ENCODE measurements at regions not wholly inside any gene's neighbourhood (a gene's known extent, or its start where the extent isn't known, plus 50 kb on each side); places are given as distances from the start of the nearest gene placed in this dataset.

DNA sequence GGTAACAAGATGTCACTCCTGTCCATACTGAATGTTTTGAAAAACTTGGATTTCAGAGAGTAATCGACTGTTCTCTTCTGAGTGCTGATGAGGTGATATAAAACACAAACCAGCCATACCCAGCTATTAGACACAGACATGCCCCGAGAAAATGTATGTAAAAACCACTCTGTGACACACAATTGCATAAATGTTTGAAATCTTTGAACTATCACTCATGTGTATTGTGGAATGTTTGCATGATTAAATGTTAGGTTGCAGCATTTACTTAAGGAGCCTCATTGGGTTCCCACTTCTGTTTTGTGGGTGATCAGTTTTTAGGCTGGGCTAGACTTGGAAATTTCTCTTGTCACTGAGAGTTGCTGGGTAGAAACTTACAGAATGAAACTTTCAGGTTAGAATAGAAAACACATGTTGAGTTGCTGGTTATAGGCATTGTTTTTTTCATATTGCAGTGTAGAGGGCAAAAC, 270.4 kb upstream of the B3GALT2 start:
- DNase-seq (ENCODE audit: low read depth) = peak; percentile 46
- H3K4me3 ChIP-seq (ENCODE audit: low read depth, low read length) = no peak overlapping the region
- H3K36me3 ChIP-seq (ENCODE audit: control insufficient read depth, insufficient read depth, low read length) = no peaks in the 10 kb centered on the region
- H3K27me3 ChIP-seq (ENCODE audit: control insufficient read depth, insufficient read depth, low read length) = no peaks in the 10 kb centered on the region
- no peak for TF ChIP-seq CTCF (IDR thresholded peaks at IDR 0.05; ENCODE audit: insufficient read depth, low read length, severe bottlenecking)
- FAIRE-seq = no peak

GRCh38 chr1:193451606-193452005, 265.2 kb upstream of the B3GALT2 start:
- Histone ChIP-seq H3K27me3 (ENCODE audit: control insufficient read depth, insufficient read depth, low read length) (no peaks in the 10 kb centered on the region), H3K36me3 (ENCODE audit: control insufficient read depth, insufficient read depth, low read length) (no peaks in the 10 kb centered on the region), H3K4me3 (ENCODE audit: low read depth, low read length) (no peak overlapping the region)
- TF ChIP-seq CTCF (IDR thresholded peaks at IDR 0.05; ENCODE audit: insufficient read depth, low read length, severe bottlenecking) = no peak
- FAIRE-seq (no peak), DNase-seq (ENCODE audit: low read depth) (no peak)

DNA sequence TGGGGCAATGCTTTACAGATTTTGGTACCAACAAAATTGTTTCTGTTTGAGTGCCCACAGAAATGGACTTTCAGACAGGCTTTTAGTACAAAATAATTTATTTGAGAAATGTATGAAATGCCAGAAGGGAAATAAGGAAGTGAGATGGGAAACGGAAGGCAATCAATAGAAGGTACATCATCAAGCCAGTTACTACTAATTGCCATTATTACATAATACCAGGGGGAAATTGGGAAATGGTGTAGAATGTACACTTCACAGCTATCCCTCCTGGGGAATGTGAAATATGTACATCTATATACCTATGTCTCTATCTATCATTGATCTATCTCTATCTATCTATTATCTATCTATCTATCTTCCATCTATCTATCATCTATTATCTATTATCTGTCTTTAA, 264.6 kb upstream of the B3GALT2 start:
- TF ChIP-seq CTCF (IDR thresholded peaks at IDR 0.05; ENCODE audit: insufficient read depth, low read length, severe bottlenecking) = no peak
- DNase-seq (ENCODE audit: low read depth) (no peak), FAIRE-seq (no peak)
- Histone ChIP-seq H3K36me3 (ENCODE audit: control insufficient read depth, insufficient read depth, low read length) (no peaks in the 10 kb centered on the region), H3K27me3 (ENCODE audit: control insufficient read depth, insufficient read depth, low read length) (no peaks in the 10 kb centered on the region), H3K4me3 (ENCODE audit: low read depth, low read length) (no peak overlapping the region)

DNA sequence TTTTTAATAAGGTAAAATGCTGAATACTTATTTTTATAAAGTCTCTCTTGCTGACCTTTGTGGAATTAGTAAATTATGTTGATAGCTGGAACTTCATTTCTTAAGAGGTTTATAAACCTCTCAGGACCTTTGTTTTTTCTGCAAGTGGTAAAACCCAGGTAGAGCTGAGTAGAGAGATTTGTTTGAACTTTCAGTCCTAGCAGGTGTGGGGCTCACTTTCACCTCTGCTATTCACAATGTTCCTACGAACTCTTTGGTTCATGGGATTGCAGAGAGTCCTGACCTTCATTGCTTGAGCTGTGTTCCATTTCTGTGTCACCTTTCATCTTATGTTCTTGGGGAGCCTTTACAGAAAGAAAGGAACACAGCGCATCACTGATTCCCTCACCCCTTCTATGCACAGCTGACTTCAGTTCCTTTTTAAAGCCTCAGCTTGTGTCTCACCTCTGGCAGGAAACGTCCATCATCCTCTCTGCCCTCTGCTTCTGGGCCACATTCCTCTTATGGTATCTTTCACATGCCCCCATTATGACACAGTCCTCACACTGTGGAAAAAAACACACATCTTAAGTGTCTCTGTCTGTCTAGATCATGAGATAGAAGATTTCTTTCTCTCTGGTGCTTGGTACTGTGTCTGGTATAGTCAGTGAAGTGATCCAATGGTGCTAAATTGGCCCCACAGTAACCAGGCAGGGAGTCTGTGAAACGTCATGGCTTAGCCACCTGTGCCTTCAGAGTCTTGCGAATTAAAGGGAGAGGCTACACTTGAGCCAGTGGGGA, 262.5 kb upstream of the B3GALT2 start:
- Histone ChIP-seq H3K36me3 (ENCODE audit: control insufficient read depth, insufficient read depth, low read length) (no peaks in the 10 kb centered on the region), H3K27me3 (ENCODE audit: control insufficient read depth, insufficient read depth, low read length) (no peaks in the 10 kb centered on the region), H3K4me3 (ENCODE audit: low read depth, low read length) (no peak overlapping the region)
- no peak for TF ChIP-seq CTCF (IDR thresholded peaks at IDR 0.05; ENCODE audit: insufficient read depth, low read length, severe bottlenecking)
- FAIRE-seq = no peak
- no peak for DNase-seq (ENCODE audit: low read depth)

GRCh38 chr1:193443886-193444285, 257.5 kb upstream of the B3GALT2 start:
- H3K27me3 ChIP-seq (ENCODE audit: control insufficient read depth, insufficient read depth, low read length) = no peaks in the 10 kb centered on the region
- no peaks in the 10 kb centered on the region for H3K36me3 ChIP-seq (ENCODE audit: control insufficient read depth, insufficient read depth, low read length)
- no peak for TF ChIP-seq CTCF (IDR thresholded peaks at IDR 0.05; ENCODE audit: insufficient read depth, low read length, severe bottlenecking)
- H3K4me3 ChIP-seq (ENCODE audit: low read depth, low read length) = no peak overlapping the region
- no peak for DNase-seq (ENCODE audit: low read depth)
- FAIRE-seq = no peak

- FAIRE-seq = no peak
- no peak for DNase-seq (ENCODE audit: low read depth)
- Histone ChIP-seq H3K4me3 (ENCODE audit: low read depth, low read length) (no peak overlapping the region), H3K27me3 (ENCODE audit: control insufficient read depth, insufficient read depth, low read length) (no peaks in the 10 kb centered on the region), H3K36me3 (ENCODE audit: control insufficient read depth, insufficient read depth, low read length) (no peaks in the 10 kb centered on the region)
- TF ChIP-seq CTCF (IDR thresholded peaks at IDR 0.05; ENCODE audit: insufficient read depth, low read length, severe bottlenecking) = no peak
These were observed 252.4 kb upstream of the B3GALT2 start for GRCh38 chr1:193438771-193439170.

Measured in bronchial epithelial cell (primary cell).